ENCODE measurements at regions not wholly inside any gene's neighbourhood (a gene's known extent, or its start where the extent isn't known, plus 50 kb on each side); places are given as distances from the start of the nearest gene placed in this dataset.

DNA sequence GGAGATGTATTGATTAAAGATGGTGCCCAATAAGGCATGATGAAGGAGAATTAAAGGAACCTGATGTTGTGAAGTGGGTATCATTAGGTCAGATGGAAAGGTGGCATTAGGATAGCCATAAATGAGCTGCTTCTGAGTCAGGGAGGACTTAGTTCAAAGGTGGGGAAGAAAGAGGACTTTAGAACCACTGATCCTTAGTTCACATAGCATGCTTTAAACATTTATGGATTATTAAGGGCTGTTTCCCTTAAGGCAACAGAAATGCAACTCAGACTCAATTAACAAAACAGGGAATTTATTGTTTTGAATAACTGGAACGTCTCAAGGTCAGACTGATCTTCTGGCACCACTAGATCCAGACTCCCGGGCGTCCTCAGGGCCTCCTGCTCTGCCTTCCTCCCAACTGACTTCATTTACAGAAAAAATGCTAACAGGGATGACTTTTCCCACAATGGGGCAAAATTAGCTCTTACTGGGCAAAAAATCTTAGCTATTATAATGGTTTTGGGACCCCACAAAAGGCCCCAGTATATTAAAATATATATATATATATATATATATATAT lies 1526.0 kb downstream of the TBC1D22A start:
- H3K4me3 ChIP-seq (replicated peaks in 1 of 2; ENCODE audit: low read depth in 1 of 2, low read length in 2 of 2) = no peak overlapping the region
- ChIA-PET POLR2A (no interaction called here), CTCF (no interaction called here), RAD21 (ENCODE audit: low non-redundant PET in 1 of 2, low total read pairs in 2 of 2, uncharacterized antibody in 2 of 2, unreplicated experiment in 2 of 2) (no interaction called here)
- no peak overlapping the region for H3K9ac ChIP-seq (ENCODE audit: low read length)
- no peak for DNase-seq (ENCODE audit: low read depth, low spot score)
- ATAC-seq = no peak
- no peaks in the 10 kb centered on the region for H3K36me3 ChIP-seq (ENCODE audit: control insufficient read depth in 1 of 2, insufficient read depth in 2 of 2, low read length in 2 of 2)
- TF ChIP-seq FOSL1 (IDR thresholded peaks at IDR 0.05; ENCODE audit: low read depth) = no peak
- no peak for TF ChIP-seq SIN3A (IDR thresholded peaks at IDR 0.05; ENCODE audit: low read depth)
- no peak for TF ChIP-seq YY1 (IDR thresholded peaks at IDR 0.05; ENCODE audit: extremely low read depth, insufficient replicate concordance, low read depth, low read length)
- TF ChIP-seq ELF1 (IDR thresholded peaks at IDR 0.05; ENCODE audit: borderline replicate concordance, low read depth) = no peak
- TF ChIP-seq EZH2phosphoT487 (IDR thresholded peaks at IDR 0.05; ENCODE audit: borderline replicate concordance) = no peak
- no peak for TF ChIP-seq JUND (IDR thresholded peaks at IDR 0.05)
- TF ChIP-seq TCF7L2 (IDR thresholded peaks at IDR 0.05; ENCODE audit: borderline replicate concordance, extremely low read depth, insufficient read depth, insufficient read length) = no peak
- H3K9me2 ChIP-seq (ENCODE audit: insufficient read depth) = no peaks in the 10 kb centered on the region
- H3K27me3 ChIP-seq (ENCODE audit: insufficient read depth, low read length) = no peaks in the 10 kb centered on the region
- H3K9me3 ChIP-seq (ENCODE audit: control insufficient read depth in 1 of 2, insufficient read depth in 1 of 2, low read depth in 1 of 2, low read length in 2 of 2) = 0 out of 4 replicates have a peak, but pooled peaks cover 0 to 2% of the 10 kb centered on the region in 2 experiments
- no peak overlapping the region for H3K27ac ChIP-seq (ENCODE audit: low read depth, low read length)
- no peaks in the 10 kb centered on the region for H3K4me1 ChIP-seq (ENCODE audit: control insufficient read depth in 1 of 2, insufficient read depth in 2 of 2, low read length in 2 of 2)
- BruUV-seq (replicated peaks) = no TSS peak
- H3K79me2 ChIP-seq (ENCODE audit: insufficient read depth, low read length) = no peaks in the 10 kb centered on the region
- no peak overlapping the region for H2AFZ ChIP-seq (ENCODE audit: low read depth, low read length, poor library complexity, severe bottlenecking)
- no peaks in the 10 kb centered on the region for H4K20me1 ChIP-seq (ENCODE audit: insufficient read depth)
- intact Hi-C loops (cut with micrococcal nuclease) = no loop called here
- no peak overlapping the region for H3K4me2 ChIP-seq (ENCODE audit: low read length)

DNA sequence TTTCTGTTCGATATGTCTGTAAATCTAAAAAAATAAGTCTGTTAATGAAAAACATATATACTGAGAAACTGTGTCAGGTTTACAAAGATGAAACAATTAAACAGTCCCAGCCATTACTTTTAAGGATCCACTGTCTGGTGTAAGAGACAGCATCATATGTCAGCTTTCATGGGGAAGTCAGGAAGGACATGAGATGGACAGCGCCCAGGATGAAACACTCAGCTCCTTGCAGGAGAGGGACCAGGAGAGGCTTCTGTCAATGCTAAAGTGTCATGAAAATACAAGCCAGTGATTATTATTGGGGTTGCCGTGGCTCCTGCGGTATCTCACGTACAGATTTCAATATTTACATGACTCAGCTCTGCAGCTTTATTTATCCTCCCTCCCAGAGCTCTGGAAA lies 1524.6 kb downstream of the TBC1D22A start:
- no peak overlapping the region for H2AFZ ChIP-seq (ENCODE audit: low read depth, low read length, poor library complexity, severe bottlenecking)
- 0 out of 4 replicates have a peak, but pooled peaks cover 0 to 2% of the 10 kb centered on the region in 2 experiments for H3K9me3 ChIP-seq (ENCODE audit: control insufficient read depth in 1 of 2, insufficient read depth in 1 of 2, low read depth in 1 of 2, low read length in 2 of 2)
- no peak overlapping the region for H3K9ac ChIP-seq (ENCODE audit: low read length)
- ChIA-PET POLR2A (no interaction called here), CTCF (no interaction called here), RAD21 (ENCODE audit: low non-redundant PET in 1 of 2, low total read pairs in 2 of 2, uncharacterized antibody in 2 of 2, unreplicated experiment in 2 of 2) (no interaction called here)
- no peaks in the 10 kb centered on the region for H3K4me1 ChIP-seq (ENCODE audit: control insufficient read depth in 1 of 2, insufficient read depth in 2 of 2, low read length in 2 of 2)
- no peaks in the 10 kb centered on the region for H3K9me2 ChIP-seq (ENCODE audit: insufficient read depth)
- H3K79me2 ChIP-seq (ENCODE audit: insufficient read depth, low read length) = no peaks in the 10 kb centered on the region
- BruUV-seq (replicated peaks) = no TSS peak
- H4K20me1 ChIP-seq (ENCODE audit: insufficient read depth) = no peaks in the 10 kb centered on the region
- H3K27ac ChIP-seq (ENCODE audit: low read depth, low read length) = no peak overlapping the region
- H3K27me3 ChIP-seq (ENCODE audit: insufficient read depth, low read length) = no peaks in the 10 kb centered on the region
- intact Hi-C loops (cut with micrococcal nuclease) = no loop called here
- ATAC-seq = no peak
- H3K4me3 ChIP-seq (replicated peaks in 1 of 2; ENCODE audit: low read depth in 1 of 2, low read length in 2 of 2) = no peak overlapping the region
- no peak for DNase-seq (ENCODE audit: low read depth, low spot score)
- no peaks in the 10 kb centered on the region for H3K36me3 ChIP-seq (ENCODE audit: control insufficient read depth in 1 of 2, insufficient read depth in 2 of 2, low read length in 2 of 2)
- no peak overlapping the region for H3K4me2 ChIP-seq (ENCODE audit: low read length)
- TF ChIP-seq POLR2A (IDR thresholded peaks at IDR 0.05; ENCODE audit: borderline replicate concordance, extremely low read depth, insufficient read depth, insufficient read length) = no peak
- no peak for TF ChIP-seq ELF1 (IDR thresholded peaks at IDR 0.05; ENCODE audit: borderline replicate concordance, low read depth)
- no peak for TF ChIP-seq TCF7L2 (IDR thresholded peaks at IDR 0.05; ENCODE audit: borderline replicate concordance, extremely low read depth, insufficient read depth, insufficient read length)
- no peak for TF ChIP-seq ZBTB33 (IDR thresholded peaks at IDR 0.05; ENCODE audit: extremely low read depth, insufficient replicate concordance, low read length)
- no peak for TF ChIP-seq CBX3 (IDR thresholded peaks at IDR 0.05; ENCODE audit: low read depth)
- no peak for TF ChIP-seq EZH2phosphoT487 (IDR thresholded peaks at IDR 0.05; ENCODE audit: borderline replicate concordance)
- TF ChIP-seq, protein P1, sequence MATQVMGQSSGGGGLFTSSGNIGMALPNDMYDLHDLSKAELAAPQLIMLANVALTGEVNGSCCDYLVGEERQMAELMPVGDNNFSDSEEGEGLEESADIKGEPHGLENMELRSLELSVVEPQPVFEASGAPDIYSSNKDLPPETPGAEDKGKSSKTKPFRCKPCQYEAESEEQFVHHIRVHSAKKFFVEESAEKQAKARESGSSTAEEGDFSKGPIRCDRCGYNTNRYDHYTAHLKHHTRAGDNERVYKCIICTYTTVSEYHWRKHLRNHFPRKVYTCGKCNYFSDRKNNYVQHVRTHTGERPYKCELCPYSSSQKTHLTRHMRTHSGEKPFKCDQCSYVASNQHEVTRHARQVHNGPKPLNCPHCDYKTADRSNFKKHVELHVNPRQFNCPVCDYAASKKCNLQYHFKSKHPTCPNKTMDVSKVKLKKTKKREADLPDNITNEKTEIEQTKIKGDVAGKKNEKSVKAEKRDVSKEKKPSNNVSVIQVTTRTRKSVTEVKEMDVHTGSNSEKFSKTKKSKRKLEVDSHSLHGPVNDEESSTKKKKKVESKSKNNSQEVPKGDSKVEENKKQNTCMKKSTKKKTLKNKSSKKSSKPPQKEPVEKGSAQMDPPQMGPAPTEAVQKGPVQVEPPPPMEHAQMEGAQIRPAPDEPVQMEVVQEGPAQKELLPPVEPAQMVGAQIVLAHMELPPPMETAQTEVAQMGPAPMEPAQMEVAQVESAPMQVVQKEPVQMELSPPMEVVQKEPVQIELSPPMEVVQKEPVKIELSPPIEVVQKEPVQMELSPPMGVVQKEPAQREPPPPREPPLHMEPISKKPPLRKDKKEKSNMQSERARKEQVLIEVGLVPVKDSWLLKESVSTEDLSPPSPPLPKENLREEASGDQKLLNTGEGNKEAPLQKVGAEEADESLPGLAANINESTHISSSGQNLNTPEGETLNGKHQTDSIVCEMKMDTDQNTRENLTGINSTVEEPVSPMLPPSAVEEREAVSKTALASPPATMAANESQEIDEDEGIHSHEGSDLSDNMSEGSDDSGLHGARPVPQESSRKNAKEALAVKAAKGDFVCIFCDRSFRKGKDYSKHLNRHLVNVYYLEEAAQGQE (IDR thresholded peaks at IDR 0.05; ENCODE audit: low read depth) = no peak
- TF ChIP-seq POLR2AphosphoS5 (IDR thresholded peaks at IDR 0.05; ENCODE audit: low read depth, low read length) = no peak
- no peak for TF ChIP-seq CEBPB (IDR thresholded peaks at IDR 0.05; ENCODE audit: low read depth)
- TF ChIP-seq RAD21 (IDR thresholded peaks at IDR 0.05; ENCODE audit: low read depth) = no peak
